ENCODE measurements at regions not wholly inside any gene's neighbourhood (a gene's known extent, or its start where the extent isn't known, plus 50 kb on each side); places are given as distances from the start of the nearest gene placed in this dataset.

DNA sequence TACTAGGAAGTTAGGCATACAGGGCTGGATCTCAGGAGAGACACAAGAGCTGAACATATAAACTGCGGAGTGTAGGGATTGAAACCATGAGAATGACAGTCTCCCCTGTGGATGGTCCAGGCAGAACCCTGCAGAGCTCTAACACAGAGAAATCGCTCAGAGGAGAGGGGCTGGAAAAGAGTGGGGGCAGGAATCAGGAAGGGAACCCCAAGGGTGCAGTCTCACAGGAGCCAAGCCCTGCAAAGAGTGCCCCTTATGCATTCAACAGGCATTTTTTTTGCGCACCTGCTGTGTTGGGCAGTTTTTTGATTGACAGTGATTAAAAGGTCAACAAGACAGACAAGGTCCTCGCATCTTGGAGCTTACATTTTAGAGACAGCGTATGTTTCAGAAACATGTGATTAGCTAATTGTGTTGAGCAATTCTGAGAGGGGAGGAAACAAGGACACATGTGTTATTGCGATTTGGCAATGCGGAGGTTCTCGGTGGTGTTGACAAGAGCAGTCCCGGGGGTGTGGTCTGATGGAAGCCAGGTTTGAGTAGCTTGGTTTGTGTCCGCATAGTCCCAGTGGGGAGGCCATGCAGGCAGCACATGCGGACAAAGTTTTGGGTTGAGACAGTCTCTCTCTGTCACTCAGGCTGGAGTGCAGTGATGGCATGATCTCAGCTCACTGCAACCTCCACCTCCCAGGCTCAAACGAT, 182.6 kb upstream of the IRS2 start:
- TF ChIP-seq, protein P1, sequence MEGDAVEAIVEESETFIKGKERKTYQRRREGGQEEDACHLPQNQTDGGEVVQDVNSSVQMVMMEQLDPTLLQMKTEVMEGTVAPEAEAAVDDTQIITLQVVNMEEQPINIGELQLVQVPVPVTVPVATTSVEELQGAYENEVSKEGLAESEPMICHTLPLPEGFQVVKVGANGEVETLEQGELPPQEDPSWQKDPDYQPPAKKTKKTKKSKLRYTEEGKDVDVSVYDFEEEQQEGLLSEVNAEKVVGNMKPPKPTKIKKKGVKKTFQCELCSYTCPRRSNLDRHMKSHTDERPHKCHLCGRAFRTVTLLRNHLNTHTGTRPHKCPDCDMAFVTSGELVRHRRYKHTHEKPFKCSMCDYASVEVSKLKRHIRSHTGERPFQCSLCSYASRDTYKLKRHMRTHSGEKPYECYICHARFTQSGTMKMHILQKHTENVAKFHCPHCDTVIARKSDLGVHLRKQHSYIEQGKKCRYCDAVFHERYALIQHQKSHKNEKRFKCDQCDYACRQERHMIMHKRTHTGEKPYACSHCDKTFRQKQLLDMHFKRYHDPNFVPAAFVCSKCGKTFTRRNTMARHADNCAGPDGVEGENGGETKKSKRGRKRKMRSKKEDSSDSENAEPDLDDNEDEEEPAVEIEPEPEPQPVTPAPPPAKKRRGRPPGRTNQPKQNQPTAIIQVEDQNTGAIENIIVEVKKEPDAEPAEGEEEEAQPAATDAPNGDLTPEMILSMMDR (IDR thresholded peaks at IDR 0.05), result no peak

DNA sequence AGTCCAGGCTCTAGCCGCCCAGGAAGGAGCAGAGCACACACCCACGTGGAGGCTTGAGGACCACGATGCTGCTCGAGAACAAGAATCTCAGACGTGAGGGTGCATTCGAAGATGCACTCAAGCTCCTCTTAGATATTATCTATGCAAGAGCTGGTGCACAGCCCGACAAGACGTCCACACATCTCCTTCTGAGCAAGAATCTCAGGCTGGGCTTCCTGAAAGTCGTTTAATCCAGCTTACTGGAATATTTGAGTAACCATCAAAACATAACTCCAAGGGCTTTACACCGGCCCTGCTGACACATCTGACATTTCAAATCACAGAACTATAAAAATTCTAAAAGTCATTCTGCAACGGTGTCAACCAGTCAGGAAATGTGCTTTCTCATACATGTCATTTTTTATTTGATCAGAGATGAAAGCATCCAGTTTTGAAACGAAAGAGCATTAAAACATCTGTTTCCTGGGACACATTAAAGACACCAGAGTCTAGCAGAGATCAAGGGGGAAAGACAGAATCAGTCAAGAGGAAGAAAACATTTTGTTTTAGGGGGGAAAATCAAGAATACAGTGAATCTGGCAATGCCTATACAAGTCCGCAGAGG, 177.7 kb upstream of the IRS2 start:
- TF ChIP-seq, protein P1 (IDR thresholded peaks at IDR 0.05), result no peak

DNA sequence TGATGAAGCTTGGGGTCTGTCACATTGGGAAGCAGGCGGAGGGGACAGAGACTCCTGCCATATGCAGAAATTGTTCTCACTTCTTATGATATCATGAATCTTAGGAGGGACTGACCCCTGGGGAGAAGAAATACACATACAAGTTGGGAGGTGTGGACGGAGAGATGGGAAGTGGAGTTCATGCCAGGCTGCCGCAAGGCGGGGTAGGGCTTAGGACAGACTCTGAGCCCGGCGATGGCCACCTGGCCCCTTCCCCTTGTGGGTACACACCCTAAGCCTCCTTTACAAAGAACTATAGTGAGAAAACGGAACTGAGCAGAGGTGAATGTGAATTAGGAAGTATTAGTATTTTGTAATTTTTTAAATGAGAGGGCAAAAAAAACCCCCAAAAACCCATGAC, 177.0 kb upstream of the IRS2 start:
- TF ChIP-seq, protein P1 (IDR thresholded peaks at IDR 0.05), result no peak

DNA sequence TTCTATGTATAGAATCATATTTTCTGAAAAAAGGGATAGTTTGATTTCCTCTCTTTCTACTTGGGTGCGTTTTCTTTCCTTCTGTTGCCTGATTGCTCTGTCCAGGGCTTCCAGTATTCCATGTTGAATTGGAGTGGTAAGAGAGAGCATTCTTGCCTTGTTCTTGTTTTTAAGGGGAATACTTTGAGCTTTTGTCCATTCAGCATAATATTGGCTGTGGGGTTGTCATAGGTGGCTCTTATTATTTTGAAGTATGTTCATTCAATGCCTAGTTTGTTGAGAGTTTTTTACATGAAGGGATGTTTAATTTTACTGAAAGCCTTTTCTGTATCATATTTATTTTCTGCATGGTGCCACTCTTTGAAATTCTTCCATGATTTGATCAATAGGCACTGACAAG, 173.5 kb upstream of the IRS2 start:
- TF ChIP-seq, protein P1 (IDR thresholded peaks at IDR 0.05), result no peak

DNA sequence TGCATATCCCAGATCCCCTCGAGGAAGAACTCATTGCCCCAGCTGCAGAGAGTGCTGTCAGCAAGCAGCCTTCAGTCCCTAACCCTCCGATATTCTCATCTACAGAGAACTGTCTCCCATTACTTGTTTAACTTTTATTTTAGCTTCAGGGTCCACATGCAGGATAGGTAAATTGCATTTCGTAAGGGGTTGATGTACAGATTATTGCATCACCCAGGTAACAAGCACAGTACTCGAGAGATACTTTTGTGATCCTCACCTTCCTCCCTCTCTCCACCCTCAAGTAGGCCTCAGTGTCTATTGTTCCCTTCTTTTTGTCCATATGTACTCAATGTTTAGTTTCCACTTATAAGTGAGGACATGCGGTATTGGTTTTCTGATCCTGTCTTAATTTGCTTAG, 171.5 kb upstream of the IRS2 start:
- TF ChIP-seq, protein P1 (IDR thresholded peaks at IDR 0.05), result no peak

DNA sequence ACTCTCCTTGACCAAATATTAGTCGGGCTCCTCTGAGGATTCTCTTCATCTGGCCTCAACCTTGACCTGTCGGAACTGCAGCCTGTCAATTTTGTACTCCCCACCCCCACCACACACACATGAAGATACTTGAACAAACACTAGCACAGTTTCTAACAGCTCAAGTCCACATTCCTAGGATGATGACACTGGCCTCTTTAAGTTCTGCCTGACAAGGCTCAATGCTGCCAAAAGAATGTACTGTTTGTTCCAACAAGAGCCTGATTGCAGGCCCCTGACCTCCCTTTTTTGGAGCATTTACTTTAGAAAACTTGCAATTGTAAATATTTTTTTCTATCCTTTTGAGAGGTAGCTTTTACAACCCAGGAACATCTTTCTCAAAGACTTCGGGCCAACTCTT, 169.2 kb upstream of the IRS2 start:
- TF ChIP-seq, protein P1 (IDR thresholded peaks at IDR 0.05), result no peak

DNA sequence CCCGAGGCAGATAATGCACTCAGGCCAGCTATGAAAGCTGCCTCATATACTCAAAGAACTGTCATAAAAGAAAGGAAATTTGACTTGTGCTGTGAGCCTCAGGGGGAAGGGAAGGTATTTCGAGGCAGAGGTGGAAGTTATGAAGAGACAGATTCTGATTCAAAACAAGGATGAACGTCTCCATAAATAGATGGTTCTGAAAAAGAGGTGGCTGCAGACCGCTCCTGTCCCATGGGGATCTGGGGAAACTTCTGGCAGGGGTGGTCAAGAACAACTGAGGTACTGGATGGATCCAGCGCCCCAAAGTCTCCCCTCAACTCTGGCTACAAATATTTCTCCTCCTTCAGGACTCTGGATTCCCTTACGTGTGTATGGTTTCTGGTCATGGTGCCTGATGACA, 168.1 kb upstream of the IRS2 start:
- TF ChIP-seq, protein P1 (IDR thresholded peaks at IDR 0.05), result no peak

Data from LNCAP (cell line).